H9 (cell line): ENCODE measurements at regions not wholly inside any gene's neighbourhood (a gene's known extent, or its start where the extent isn't known, plus 50 kb on each side); places are given as distances from the start of the nearest gene placed in this dataset.

Source experiments
- DNase-seq: peaks from one replicate; pipeline ENCODE4 v3.0.0-alpha.2; 2017
- H2AFZ ChIP-seq: one replicate; pipeline ENCODE4 v1.6.1; 2013; ENCODE audit warnings: mild to moderate bottlenecking, low read length, control low read depth, moderate library complexity
- H2AK5ac ChIP-seq: 2 replicates; pipeline ENCODE4 v1.6.1; 2013; ENCODE audit warnings: low read length, control low read depth, mixed read lengths; ENCODE audit not compliant: insufficient read length
- H2BK120ac ChIP-seq: one replicate; pipeline ENCODE4 v1.6.1; 2013; ENCODE audit warnings: low read depth, mild to moderate bottlenecking, low read length, control low read depth, inconsistent platforms; ENCODE audit not compliant: poor library complexity, severe bottlenecking
- H2BK12ac ChIP-seq: 2 replicates; pipeline ENCODE4 v1.6.1; 2013; ENCODE audit warnings: low read length, control low read depth, mixed read lengths, low read depth; ENCODE audit not compliant: insufficient read length
- H2BK15ac ChIP-seq: 2 replicates; pipeline ENCODE4 v1.6.1; 2013; ENCODE audit warnings: low read depth, low read length, control low read depth
- H2BK20ac ChIP-seq: one replicate; pipeline ENCODE4 v1.6.1; 2013; ENCODE audit warnings: low read depth, mild to moderate bottlenecking, low read length, control low read depth, inconsistent platforms; ENCODE audit not compliant: poor library complexity, severe bottlenecking
- H2BK5ac ChIP-seq: 2 replicates; pipeline ENCODE4 v1.6.1; 2013; ENCODE audit warnings: low read length, control low read depth, mixed read lengths; ENCODE audit not compliant: insufficient read length
- H3K14ac ChIP-seq: 2 replicates; pipeline ENCODE4 v1.6.1; 2013; ENCODE audit warnings: low read length, control low read depth; ENCODE audit not compliant: insufficient read depth
- H3K18ac ChIP-seq: 2 replicates; pipeline ENCODE4 v1.6.1; 2013; ENCODE audit warnings: low read depth, mild to moderate bottlenecking, mixed read lengths, low read length, control low read depth; ENCODE audit not compliant: insufficient read length
- H3K23ac ChIP-seq: 2 replicates; pipeline ENCODE4 v1.6.1; 2013; ENCODE audit warnings: low read length, control low read depth, mixed read lengths, low read depth; ENCODE audit not compliant: insufficient read length
- H3K23me2 ChIP-seq: 2 replicates; pipeline ENCODE4 v1.6.1; 2013; ENCODE audit warnings: low read depth, mild to moderate bottlenecking, mixed read lengths, low read length, control low read depth; ENCODE audit not compliant: insufficient read length, poor library complexity, severe bottlenecking
- H3K27ac ChIP-seq: 2 replicates; pipeline ENCODE4 v1.5.1; 2013; ENCODE audit warnings: low read length, control low read depth, mixed read lengths, low read depth; ENCODE audit not compliant: insufficient read length
- H3K27me3 ChIP-seq: 2 replicates; pipeline ENCODE4 v1.6.1; 2013; ENCODE audit warnings: low read length, control low read depth, inconsistent platforms; ENCODE audit not compliant: insufficient read depth
- H3K4ac ChIP-seq: 2 replicates; pipeline ENCODE4 v1.6.1; 2013; ENCODE audit warnings: low read depth, mild to moderate bottlenecking, control low read depth, inconsistent platforms, low read length, moderate library complexity
- H3K4me1 ChIP-seq: 2 replicates; pipeline ENCODE4 v1.6.1; 2013; ENCODE audit warnings: low read length, control low read depth, inconsistent platforms; ENCODE audit not compliant: insufficient read depth
- H3K4me2 ChIP-seq: 2 replicates; pipeline ENCODE4 v1.6.1; 2013; ENCODE audit warnings: low read length, control low read depth, mixed read lengths; ENCODE audit not compliant: insufficient read length, insufficient read depth
- H3K56ac ChIP-seq: 2 replicates; pipeline ENCODE4 v1.6.1; 2013; ENCODE audit warnings: low read depth, mild to moderate bottlenecking, mixed read lengths, low read length, control low read depth; ENCODE audit not compliant: insufficient read length
- H3K79me1 ChIP-seq: 2 replicates; pipeline ENCODE4 v1.6.1; 2013; ENCODE audit warnings: low read depth, mild to moderate bottlenecking, moderate library complexity, low read length, control low read depth, inconsistent platforms; ENCODE audit not compliant: insufficient read depth, poor library complexity, severe bottlenecking
- H3K79me2 ChIP-seq: 2 replicates; pipeline ENCODE4 v1.6.1; 2013; ENCODE audit warnings: low read length, control low read depth, inconsistent platforms; ENCODE audit not compliant: insufficient read depth
- H3K9ac ChIP-seq: 2 replicates; pipeline ENCODE4 v1.6.1; 2013; ENCODE audit warnings: low read length, control low read depth, mixed read lengths; ENCODE audit not compliant: insufficient read length; ENCODE audit errors: extremely low read depth
- H3K9me3 ChIP-seq: one replicate; pipeline ENCODE4 v1.6.1; 2013; ENCODE audit warnings: low read depth, low read length, inconsistent platforms; ENCODE audit not compliant: control insufficient read depth
- H3T11ph ChIP-seq: one replicate; pipeline ENCODE4 v1.6.1; 2013; ENCODE audit warnings: mild to moderate bottlenecking, low read length, control low read depth, inconsistent platforms
- H4K20me1 ChIP-seq: one replicate; pipeline ENCODE4 v1.6.1; 2013; ENCODE audit not compliant: control insufficient read depth, insufficient read length, insufficient read depth
- H4K5ac ChIP-seq: 2 replicates; pipeline ENCODE4 v1.6.1; 2013; ENCODE audit warnings: low read depth, mild to moderate bottlenecking, mixed read lengths, low read length, control low read depth; ENCODE audit not compliant: insufficient read length
- H4K8ac ChIP-seq: replicated peaks from 2 replicates; pipeline ENCODE4 v1.6.1; 2013; ENCODE audit warnings: low read length, control low read depth, mixed read lengths, low read depth; ENCODE audit not compliant: insufficient read length
- H4K91ac ChIP-seq: 2 replicates; pipeline ENCODE4 v1.6.1; 2013; ENCODE audit warnings: low read depth, mild to moderate bottlenecking, moderate library complexity, mixed read lengths, low read length, control low read depth; ENCODE audit not compliant: insufficient read length
- H3K27ac Mint-ChIP-seq, 3 experiments: 2 replicates in 2 of 3; 3 replicates in 1 of 3; pipeline ENCODE4 v1.8.0; 2020 to 2021; ENCODE audit warnings: mixed read lengths in 3 of 3, mild to moderate bottlenecking in 1 of 3, moderate library complexity in 1 of 3
- H3K27me3 Mint-ChIP-seq: 2 replicates; pipeline ENCODE4 v1.8.0; 2021; ENCODE audit warnings: low read depth, mild to moderate bottlenecking, moderate library complexity, mixed read lengths
- H3K36me3 Mint-ChIP-seq, 3 experiments: 2 replicates in 2 of 3; 3 replicates in 1 of 3; pipeline ENCODE4 v1.8.0; 2020 to 2021; ENCODE audit warnings: low read depth in 3 of 3, mixed read lengths in 3 of 3; ENCODE audit not compliant: insufficient read depth in 1 of 3
- H3K4me1 Mint-ChIP-seq, 2 experiments: 2 replicates each; pipeline ENCODE4 v1.8.0; 2020; ENCODE audit warnings: mixed read lengths in 2 of 2
- H3K4me3 Mint-ChIP-seq, 2 experiments: 2 replicates in 1 of 2; 3 replicates in 1 of 2; pipeline ENCODE4 v1.8.0; 2020 to 2021; ENCODE audit warnings: mild to moderate bottlenecking in 2 of 2, mixed read lengths in 2 of 2, moderate library complexity in 1 of 2
- H3K9me3 Mint-ChIP-seq, 2 experiments: 2 replicates in 1 of 2; 3 replicates in 1 of 2; pipeline ENCODE4 v1.8.0; 2020; ENCODE audit warnings: mild to moderate bottlenecking in 2 of 2, mixed read lengths in 2 of 2, moderate library complexity in 1 of 2
- CTCF ChIP-seq: fragments of 200-600 bp; sonication (generic); conservative IDR thresholded peaks from 3 replicates; pipeline ENCODE4 v1.8.0; 2021; ENCODE audit warnings: antibody characterized with exemption, mild to moderate bottlenecking
- WGBS: extraction: QIAGEN DNeasy Blood & Tissue Kit; methylation state at CpG from one replicate; pipeline ENCODE4 v1.1.7; 2013; ENCODE audit warnings: missing lambda C conversion rate, low lambda C conversion rate, mixed read lengths; ENCODE audit not compliant: insufficient read length; ENCODE audit errors: extremely low coverage; 5-methylcytosine and 5-hydroxymethylcytosine counted together

DNA sequence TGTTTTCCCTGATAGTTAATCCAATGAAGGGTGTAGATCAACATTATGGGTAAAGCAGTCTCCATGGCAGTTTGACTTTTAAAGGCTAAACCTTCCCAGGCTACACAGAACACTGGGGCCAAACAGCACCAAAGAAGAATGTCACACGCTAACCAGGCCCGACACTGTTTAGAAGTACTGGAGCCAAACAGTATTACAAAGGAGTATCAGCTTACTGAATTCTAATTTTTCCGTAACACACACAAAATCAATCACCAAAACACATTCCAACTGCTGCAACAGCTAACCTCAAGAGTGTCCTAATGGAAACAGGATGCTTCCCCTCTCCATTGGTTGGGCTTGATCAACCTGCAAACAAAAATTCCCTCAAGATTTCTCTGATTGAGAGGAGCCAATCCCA lies 783.5 kb downstream of the PCDH18 start:
- Histone ChIP-seq H3K14ac (no peak overlapping the region), H2AK5ac (no peak overlapping the region), H3K4me1 (peaks cover 3% of the 10 kb centered on the region; the same call in 1 of the 2 replicates), H3K18ac (no peak overlapping the region), H2BK5ac (no peak overlapping the region), H2BK120ac (no peak overlapping the region), H3K9ac (no peak overlapping the region), H4K91ac (no peak overlapping the region), H3K4me2 (no peak overlapping the region), H3T11ph (no peak overlapping the region), H3K4ac (no peak overlapping the region), H2BK12ac (no peak overlapping the region), H3K23me2 (no peaks in the 10 kb centered on the region), H3K27ac (no peak overlapping the region), H3K79me2 (no peaks in the 10 kb centered on the region), H2BK20ac (no peak overlapping the region), H3K9me3 (peaks cover 19% of the 10 kb centered on the region), H3K79me1 (no peaks in the 10 kb centered on the region), H3K27me3 (no peaks in the 10 kb centered on the region), H4K8ac (no peak overlapping the region), H2AFZ (no peak overlapping the region), H4K20me1 (no peaks in the 10 kb centered on the region), H3K56ac (no peak overlapping the region), H3K23ac (no peak overlapping the region), H4K5ac (no peak overlapping the region), H2BK15ac (no peak overlapping the region)
- Mint-ChIP-seq H3K4me1 (peaks cover 17% of the 10 kb centered on the region in 2 experiments), H3K27ac (peak overlapping the region in 1 of 3 experiments; percentile 17; a peak in 1 of 7 replicates), H3K9me3 (peaks cover 24 to 37% of the 10 kb centered on the region in 2 experiments), H3K4me3 (no peak overlapping the region), H3K27me3 (no peaks in the 10 kb centered on the region), H3K36me3 (peaks cover 23 to 39% (median 36%) of the 10 kb centered on the region in 3 experiments)
- TF ChIP-seq CTCF: no peak
- DNase-seq: no peak
- WGBS: no CpG with 5 or more reads among the region's 3 CpGs
